ENCODE measurements at regions not wholly inside any gene's neighbourhood (a gene's known extent, or its start where the extent isn't known, plus 50 kb on each side); places are given as distances from the start of the nearest gene placed in this dataset.
A peak's percentile ranks its signal among the peaks of the same experiment; 100 is the strongest.
"Not testable (repeated sequence)": the region's sequence is repeated elsewhere in the genome, so short reads cannot be mapped to it uniquely, and the experiment has no call there.

GRCh38 chr1:10943991-10944730, 68.3 kb upstream of the TARDBP start:
- H3K36me3 Mint-ChIP-seq (ENCODE audit: low read depth) = no peaks in the 10 kb centered on the region
- H3K4me1 Mint-ChIP-seq = peaks cover 14% of the 10 kb centered on the region
- ATAC-seq (replicated peaks) = no peak
- H3K9me3 Mint-ChIP-seq = no peaks in the 10 kb centered on the region
- H3K27me3 Mint-ChIP-seq = peaks cover 26% of the 10 kb centered on the region
- H3K27ac Mint-ChIP-seq = no peak overlapping the region
- peak overlapping the region; percentile 16 for H3K4me3 Mint-ChIP-seq

DNA sequence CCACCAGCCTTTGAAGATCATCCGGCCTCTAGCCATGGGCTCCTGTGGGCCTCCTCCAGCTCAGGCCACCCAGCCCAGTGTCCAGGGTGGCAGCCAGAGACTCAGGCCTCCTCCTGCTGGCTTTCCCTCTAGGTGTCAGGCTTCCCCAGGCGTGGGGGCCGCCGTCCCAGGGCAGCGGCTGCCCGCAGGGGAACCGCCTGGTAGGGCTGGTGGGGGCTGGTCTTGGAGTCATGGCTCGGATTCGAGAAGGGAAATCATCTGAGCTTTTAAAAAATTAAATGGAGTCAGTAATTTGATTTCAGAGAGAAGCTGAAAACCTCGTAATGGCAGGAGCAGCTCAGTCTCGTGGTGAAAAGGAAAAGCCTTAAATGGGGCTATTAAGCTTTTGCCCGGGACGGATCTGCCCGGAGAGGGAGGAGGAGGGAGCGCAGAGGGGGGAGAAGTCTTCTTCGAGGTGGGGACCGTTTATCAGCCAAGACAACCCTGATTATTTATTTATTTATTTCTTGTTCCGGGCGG, 66.4 kb upstream of the TARDBP start:
- Mint-ChIP-seq H3K4me3 (no peak overlapping the region), H3K4me1 (no peaks in the 10 kb centered on the region), H3K36me3 (ENCODE audit: low read depth) (no peaks in the 10 kb centered on the region), H3K9me3 (no peaks in the 10 kb centered on the region), H3K27me3 (peaks cover 21% of the 10 kb centered on the region), H3K27ac (no peak overlapping the region)
- no peak for ATAC-seq (replicated peaks)

DNA sequence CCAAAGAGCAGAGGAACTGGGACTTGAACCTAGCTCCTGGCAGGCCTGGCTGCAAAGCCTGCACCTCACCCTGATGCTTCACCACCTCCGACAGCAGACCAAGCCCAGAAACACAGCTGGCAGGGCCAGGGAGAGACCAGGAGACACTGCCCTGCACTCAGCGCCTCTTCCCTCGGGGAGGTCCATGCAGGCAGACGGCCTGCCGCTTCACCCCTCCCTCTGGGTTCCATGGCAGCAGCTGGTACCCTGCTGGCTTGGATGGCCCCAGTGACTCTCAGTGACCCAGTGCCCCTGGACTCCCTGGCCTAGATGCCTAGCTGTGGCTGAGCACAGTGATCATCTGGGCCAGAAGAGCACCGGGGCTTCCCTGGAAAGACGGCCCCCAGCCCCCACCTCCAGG, 65.3 kb upstream of the TARDBP start:
- Mint-ChIP-seq H3K27ac (no peak overlapping the region), H3K36me3 (ENCODE audit: low read depth) (no peaks in the 10 kb centered on the region), H3K9me3 (no peaks in the 10 kb centered on the region), H3K27me3 (peaks cover 26% of the 10 kb centered on the region), H3K4me1 (no peaks in the 10 kb centered on the region), H3K4me3 (no peak overlapping the region)
- no peak for ATAC-seq (replicated peaks)

- Mint-ChIP-seq H3K4me1 (no peaks in the 10 kb centered on the region), H3K27ac (no peak overlapping the region), H3K36me3 (ENCODE audit: low read depth) (no peaks in the 10 kb centered on the region), H3K27me3 (peaks cover 24% of the 10 kb centered on the region), H3K4me3 (no peak overlapping the region), H3K9me3 (no peaks in the 10 kb centered on the region)
- ATAC-seq (replicated peaks) = no peak
Observed at GRCh38 chr1:10947691-10948462, 64.6 kb upstream of the TARDBP start.

DNA sequence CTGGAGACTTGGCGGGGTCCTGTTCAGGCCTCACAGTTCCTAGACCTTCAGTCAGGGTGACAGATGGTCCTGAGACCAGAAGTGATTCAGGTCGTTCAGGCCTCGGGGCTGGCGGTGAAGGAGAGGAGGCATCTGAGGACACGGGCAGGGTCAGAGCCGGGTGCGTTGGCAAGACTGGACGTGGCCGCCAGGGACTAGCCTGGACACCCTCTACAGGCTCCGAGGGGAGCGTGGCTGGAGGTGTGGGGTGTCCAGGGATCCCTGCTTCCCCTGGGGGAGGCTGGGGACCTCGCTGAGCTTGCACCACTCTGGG, 64.0 kb upstream of the TARDBP start:
- Mint-ChIP-seq H3K36me3 (ENCODE audit: low read depth) (no peaks in the 10 kb centered on the region), H3K4me3 (no peak overlapping the region), H3K27ac (no peak overlapping the region), H3K9me3 (no peaks in the 10 kb centered on the region), H3K4me1 (no peaks in the 10 kb centered on the region), H3K27me3 (peaks cover 24% of the 10 kb centered on the region)
- ATAC-seq (replicated peaks) = no peak

DNA sequence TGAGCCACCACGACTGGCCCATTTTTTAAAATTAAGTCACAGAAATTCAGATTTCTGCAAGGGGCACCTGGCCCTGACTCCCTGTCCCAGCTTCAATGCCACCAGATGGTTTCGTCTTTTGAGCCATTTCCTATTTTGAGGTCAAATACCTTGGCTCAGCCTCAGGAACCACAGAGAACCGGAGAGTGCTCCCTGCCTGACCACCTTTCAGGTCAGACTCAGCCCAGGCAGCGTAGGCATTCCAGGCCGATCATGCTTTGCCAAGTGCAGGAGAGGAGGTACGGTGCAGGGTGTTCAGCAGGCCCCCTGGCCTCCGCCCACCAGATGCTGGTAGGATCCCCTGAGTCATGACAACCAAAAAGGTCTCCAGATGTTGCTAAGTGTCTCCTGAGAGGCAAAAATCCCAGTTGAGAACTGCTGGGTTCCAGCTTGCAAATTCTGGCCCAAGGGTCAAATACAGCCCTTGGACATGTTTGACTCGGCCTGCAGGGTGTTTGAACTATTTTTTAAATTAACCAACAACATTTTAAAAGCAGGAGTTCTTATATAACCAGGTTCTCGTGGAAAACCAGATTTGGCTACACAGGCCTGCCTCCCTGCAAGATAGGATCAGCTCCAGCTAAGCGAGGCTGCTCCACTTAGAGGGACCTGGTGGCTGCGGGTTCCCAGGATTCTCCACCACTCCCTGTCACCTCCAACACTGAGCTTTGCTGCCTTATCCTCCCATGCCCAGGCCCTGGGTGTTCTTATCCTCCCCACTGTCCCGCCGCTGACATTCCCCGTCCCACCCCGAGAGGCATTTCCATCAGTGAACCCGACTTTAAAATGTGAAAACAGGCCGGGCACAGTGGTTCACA, 61.9 kb upstream of the TARDBP start:
- Mint-ChIP-seq H3K4me3 (no peak overlapping the region), H3K9me3 (no peaks in the 10 kb centered on the region), H3K27ac (no peak overlapping the region), H3K4me1 (no peaks in the 10 kb centered on the region), H3K36me3 (ENCODE audit: low read depth) (no peaks in the 10 kb centered on the region), H3K27me3 (peaks cover 13% of the 10 kb centered on the region)
- ATAC-seq (replicated peaks) = no peak

DNA sequence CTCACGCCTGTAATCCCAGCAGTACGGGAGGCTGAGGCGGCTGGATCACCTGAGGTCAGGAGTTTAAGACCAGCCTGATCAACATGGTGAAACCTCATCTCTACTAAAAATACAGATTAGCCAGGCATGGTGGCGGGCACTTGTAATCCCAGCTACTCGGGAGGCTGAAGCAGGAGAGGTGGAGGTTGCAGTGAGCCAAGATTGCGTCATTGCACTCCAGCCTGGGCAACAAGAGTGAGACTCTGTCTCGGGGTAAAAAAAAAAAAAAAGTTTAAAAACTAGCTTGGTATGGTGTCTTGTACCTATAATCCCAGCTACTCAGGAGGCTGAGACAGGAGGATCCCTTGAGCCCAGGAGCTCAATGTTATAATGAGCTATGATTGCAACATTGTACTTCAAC, 61.2 kb upstream of the TARDBP start:
- ATAC-seq (replicated peaks); H3K36me3 Mint-ChIP-seq (ENCODE audit: low read depth); H3K4me1 Mint-ChIP-seq; H3K9me3 Mint-ChIP-seq; H3K4me3 Mint-ChIP-seq; H3K27ac Mint-ChIP-seq: not testable (repeated sequence)
- peaks cover 11% of the 10 kb centered on the region for H3K27me3 Mint-ChIP-seq

DNA sequence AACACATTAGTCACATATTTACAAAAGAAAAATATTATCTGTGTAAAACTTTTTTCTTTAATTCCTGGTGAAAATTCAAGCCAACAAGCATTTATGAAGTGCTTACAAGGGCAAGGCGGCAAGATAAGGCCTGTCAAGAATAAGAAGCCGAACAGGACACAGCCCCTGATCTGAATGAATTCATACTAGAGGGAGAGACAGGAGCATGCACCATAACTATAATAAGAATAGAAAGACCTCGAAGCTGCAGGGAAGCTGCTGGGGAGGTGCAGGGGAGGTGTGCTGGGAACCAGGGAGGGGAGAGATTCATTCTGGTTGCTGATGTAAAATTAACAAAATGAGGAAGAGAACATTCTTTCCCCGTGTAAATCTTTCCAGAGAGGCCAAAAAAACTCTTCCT, 60.5 kb upstream of the TARDBP start:
- no peak overlapping the region for H3K4me3 Mint-ChIP-seq
- ATAC-seq (replicated peaks) = no peak
- no peaks in the 10 kb centered on the region for H3K36me3 Mint-ChIP-seq (ENCODE audit: low read depth)
- no peaks in the 10 kb centered on the region for H3K4me1 Mint-ChIP-seq
- peaks cover 11% of the 10 kb centered on the region for H3K27me3 Mint-ChIP-seq
- no peak overlapping the region for H3K27ac Mint-ChIP-seq
- no peaks in the 10 kb centered on the region for H3K9me3 Mint-ChIP-seq

DNA sequence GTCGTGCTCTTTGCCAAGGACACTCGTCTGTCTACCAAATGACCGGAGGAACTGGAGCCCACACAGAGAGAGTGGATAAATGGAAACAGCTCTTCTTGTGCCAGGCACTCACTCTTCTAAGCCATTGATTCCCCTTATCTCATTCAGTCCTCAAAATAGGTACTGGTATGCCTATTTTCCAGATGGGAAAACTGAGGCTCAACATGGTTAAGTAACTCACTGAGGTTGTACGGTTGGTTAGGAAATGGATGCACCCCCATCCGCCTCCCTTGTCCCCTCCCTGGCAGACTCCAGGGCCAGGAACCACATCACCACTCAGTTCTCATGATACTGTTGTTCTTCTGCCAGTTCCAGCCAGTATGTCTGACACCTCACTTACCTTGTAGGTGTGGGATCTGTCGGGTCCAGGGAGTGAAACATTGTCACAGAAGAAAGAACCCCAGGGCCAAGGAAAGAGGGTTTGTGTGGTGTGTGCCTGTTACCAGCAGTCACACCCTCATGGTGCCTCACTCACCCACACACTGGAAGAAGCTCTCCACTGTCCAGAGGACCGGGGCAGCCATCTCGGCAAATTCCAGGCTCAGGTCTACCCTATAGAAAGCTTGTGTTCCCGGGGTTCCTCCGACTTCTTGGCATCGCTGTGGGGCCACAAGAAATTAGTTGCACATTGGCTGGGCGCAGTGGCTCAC, 58.8 kb upstream of the TARDBP start:
- H3K27ac Mint-ChIP-seq = no peak overlapping the region
- H3K27me3 Mint-ChIP-seq = peaks cover 13% of the 10 kb centered on the region
- no peak overlapping the region for H3K4me3 Mint-ChIP-seq
- H3K36me3 Mint-ChIP-seq (ENCODE audit: low read depth) = no peaks in the 10 kb centered on the region
- ATAC-seq (replicated peaks) = no peak
- no peaks in the 10 kb centered on the region for H3K4me1 Mint-ChIP-seq
- H3K9me3 Mint-ChIP-seq = no peaks in the 10 kb centered on the region

GRCh38 chr1:10957133-10957532, 55.3 kb upstream of the TARDBP start:
- H3K36me3 Mint-ChIP-seq (ENCODE audit: low read depth) = no peaks in the 10 kb centered on the region
- H3K4me1 Mint-ChIP-seq = no peaks in the 10 kb centered on the region
- no peak overlapping the region for H3K27ac Mint-ChIP-seq
- no peaks in the 10 kb centered on the region for H3K9me3 Mint-ChIP-seq
- H3K4me3 Mint-ChIP-seq = no peak overlapping the region
- no peak for ATAC-seq (replicated peaks)
- peaks cover 13% of the 10 kb centered on the region for H3K27me3 Mint-ChIP-seq

GRCh38 chr1:10958614-10959013, 53.8 kb upstream of the TARDBP start:
- no peak overlapping the region for H3K4me3 Mint-ChIP-seq
- no peak for ATAC-seq (replicated peaks)
- no peaks in the 10 kb centered on the region for H3K9me3 Mint-ChIP-seq
- H3K4me1 Mint-ChIP-seq = no peaks in the 10 kb centered on the region
- peaks cover 14% of the 10 kb centered on the region for H3K27me3 Mint-ChIP-seq
- H3K36me3 Mint-ChIP-seq (ENCODE audit: low read depth) = no peaks in the 10 kb centered on the region
- H3K27ac Mint-ChIP-seq = no peak overlapping the region

DNA sequence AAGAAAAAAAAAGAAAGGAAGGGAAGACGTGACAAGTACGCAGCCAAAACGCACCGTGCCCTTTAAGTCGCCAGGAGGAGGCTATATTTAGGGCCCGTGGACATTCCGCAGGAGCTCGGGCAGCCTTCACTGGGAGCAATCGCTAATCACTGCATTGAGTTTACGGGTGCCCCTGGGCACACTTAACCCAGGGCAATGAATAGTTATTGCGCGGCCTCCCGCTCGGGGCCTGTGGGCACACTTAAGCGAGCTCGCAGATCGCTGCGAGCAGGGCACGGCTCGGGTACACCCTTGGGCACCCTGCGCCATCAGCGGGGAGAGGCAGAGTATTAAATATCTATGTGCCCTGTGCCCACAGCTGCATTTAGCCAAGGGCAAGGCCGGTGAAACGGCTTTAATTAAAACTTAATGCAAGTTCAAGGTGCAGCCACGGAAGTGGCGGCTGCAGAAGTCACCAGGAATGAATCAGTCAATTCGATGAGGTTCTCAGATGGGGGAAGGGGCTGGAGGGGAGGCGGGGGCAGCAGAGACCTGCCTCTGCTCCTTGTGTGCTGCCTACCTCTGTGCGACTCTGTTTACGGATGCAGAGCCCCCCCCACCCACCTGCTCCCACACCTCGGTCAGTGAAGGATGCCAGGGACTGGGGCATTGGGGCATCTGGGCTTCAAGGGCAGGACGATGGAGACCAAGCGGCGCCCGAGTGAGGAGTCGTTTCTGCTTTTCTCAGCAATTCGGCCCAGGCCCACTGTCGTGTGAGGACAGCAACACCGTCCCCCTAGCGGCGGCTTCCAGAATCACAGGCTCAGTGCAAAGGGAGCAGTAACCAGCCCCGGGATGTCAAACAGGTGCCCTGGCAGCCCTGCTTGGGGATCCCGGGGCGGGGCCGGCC, 51.8 kb upstream of the TARDBP start:
- peaks cover 18% of the 10 kb centered on the region for H3K27me3 Mint-ChIP-seq
- no peaks in the 10 kb centered on the region for H3K9me3 Mint-ChIP-seq
- H3K36me3 Mint-ChIP-seq (ENCODE audit: low read depth) = no peaks in the 10 kb centered on the region
- no peak overlapping the region for H3K4me3 Mint-ChIP-seq
- peaks cover 6% of the 10 kb centered on the region for H3K4me1 Mint-ChIP-seq
- H3K27ac Mint-ChIP-seq = no peak overlapping the region
- peak; percentile 72 for ATAC-seq (replicated peaks)

DNA sequence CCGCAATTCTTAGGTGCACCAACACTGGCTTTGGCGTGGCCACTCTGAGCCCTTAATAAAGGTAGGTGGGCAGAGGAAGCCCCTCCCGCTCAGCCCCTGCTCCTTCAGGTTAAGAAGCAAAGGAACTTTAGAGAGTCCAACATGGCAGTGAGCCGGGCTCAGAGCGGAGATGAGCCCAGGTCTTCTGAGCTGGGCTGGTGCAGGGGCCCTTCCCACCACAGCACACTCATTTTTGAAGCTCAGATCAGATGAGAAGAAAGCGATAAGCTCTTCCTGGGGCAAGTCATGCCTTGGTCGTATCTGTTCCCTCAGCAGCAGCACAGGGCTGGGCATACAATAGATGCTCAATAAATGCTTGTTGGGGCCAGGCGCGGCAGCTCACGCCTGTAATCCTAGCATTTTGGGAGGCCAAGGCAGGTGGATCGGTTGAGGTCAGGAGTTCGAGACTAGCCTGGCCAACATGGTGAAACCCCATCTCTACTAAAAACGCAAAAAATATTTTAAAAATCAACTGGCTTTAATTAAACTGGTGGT, 51.1 kb upstream of the TARDBP start:
- Mint-ChIP-seq H3K27me3 (peaks cover 18% of the 10 kb centered on the region), H3K9me3 (no peaks in the 10 kb centered on the region), H3K4me3 (no peak overlapping the region), H3K27ac (no peak overlapping the region), H3K36me3 (ENCODE audit: low read depth) (no peaks in the 10 kb centered on the region), H3K4me1 (peaks cover 6% of the 10 kb centered on the region)
- ATAC-seq (replicated peaks) = peak; percentile 10

Measured in activated T-helper 17 cell treated with anti-CD3 and anti-CD28 coated beads, Interleukin-2, amount 50 U/mL, for 72 hours (primary cell).